Astrocyte of the cerebellum (primary cell): ENCODE measurements at regions not wholly inside any gene's neighbourhood (a gene's known extent, or its start where the extent isn't known, plus 50 kb on each side); places are given as distances from the start of the nearest gene placed in this dataset.

ENCODE experiments used
- DNase-seq: peaks from one replicate; pipeline ENCODE4 v3.0.0-alpha.2; 2011; ENCODE audit warnings: low read depth
- H3K4me3 ChIP-seq: 2 replicates; pipeline ENCODE4 v1.5.1; 2011; ENCODE audit warnings: mild to moderate bottlenecking, low read depth, low read length, moderate library complexity
- CTCF ChIP-seq: IDR thresholded peaks from 2 replicates; pipeline ENCODE4 v1.5.1; 2012; ENCODE audit warnings: low read length, low read depth, moderate library complexity, mild to moderate bottlenecking; ENCODE audit errors: missing control alignments
- in situ Hi-C: cut with HindIII; loops from 2 replicates; pipeline ENCODE4 v1.10.0; 2017; ENCODE audit warnings: low sequenced_read_pairs

- TF ChIP-seq CTCF, result no peak
- in situ Hi-C loops, result no loop called here
- no peak overlapping the region for H3K4me3 ChIP-seq
- no peak for DNase-seq
Measured at GRCh38 chr1:99123936-99124335, 119.3 kb upstream of the PLPPR5 start.

GRCh38 chr1:99131546-99131945, 126.9 kb upstream of the PLPPR5 start:
- in situ Hi-C loops, result no loop called here
- no peak for DNase-seq
- no peak overlapping the region for H3K4me3 ChIP-seq
- TF ChIP-seq CTCF, result no peak

- TF ChIP-seq CTCF, result no peak
- in situ Hi-C loops, result no loop called here
- no peak overlapping the region for H3K4me3 ChIP-seq
- DNase-seq, result no peak
Measured at GRCh38 chr1:99133756-99134500, 129.3 kb upstream of the PLPPR5 start.

GRCh38 chr1:99137554-99138206, 126.6 kb upstream of the PLPPR4 start:
- TF ChIP-seq CTCF, result no peak
- in situ Hi-C loops, result no loop called here
- DNase-seq, result no peak
- H3K4me3 ChIP-seq, result no peak overlapping the region

GRCh38 chr1:99139876-99140275, 124.4 kb upstream of the PLPPR4 start:
- no peak overlapping the region for H3K4me3 ChIP-seq
- no peak for DNase-seq
- no peak for TF ChIP-seq CTCF
- in situ Hi-C loops, result no loop called here

- in situ Hi-C loops, result no loop called here
- H3K4me3 ChIP-seq, result no peak overlapping the region
- no peak for DNase-seq
- no peak for TF ChIP-seq CTCF
Measured at GRCh38 chr1:99146129-99146848, 118.0 kb upstream of the PLPPR4 start.
